K562 (cell line): ENCODE measurements at regions not wholly inside any gene's neighbourhood (a gene's known extent, or its start where the extent isn't known, plus 50 kb on each side); places are given as distances from the start of the nearest gene placed in this dataset.

ENCODE experiments used
- ARID3A ChIP-seq: IDR thresholded peaks from 2 replicates; pipeline ENCODE4 v1.6.1; 2012; ENCODE audit warnings: low read depth, low read length, improper control_type of control experiment, borderline replicate concordance
- DDX20 ChIP-seq: fragments of 450-650 bp; IDR thresholded peaks from 2 replicates; pipeline ENCODE4 v1.6.1; 2016; ENCODE audit warnings: missing genetic modification characterization, low read depth, mild to moderate bottlenecking, missing compliant biosample characterization, moderate library complexity
- FOXA3 ChIP-seq, 2 experiments: fragments of 450-650 bp in 1 of 2; sonication (generic) in 1 of 2; formaldehyde crosslinking; IDR thresholded peaks in 1 of 2; conservative IDR thresholded peaks in 1 of 2; 2 replicates each; pipeline versions ENCODE4 v1.4.0 to v1.8.0; 2020 to 2022; ENCODE audit warnings: mild to moderate bottlenecking in 2 of 2, missing genetic modification reagents in 1 of 2
- FOXK2 ChIP-seq, 2 experiments: fragments of 450-650 bp; IDR thresholded peaks in 1 of 2; conservative IDR thresholded peaks in 1 of 2; 2 replicates each; pipeline ENCODE4 v1.6.1; 2016; ENCODE audit warnings: low read depth in 2 of 2, mild to moderate bottlenecking in 1 of 2
- GATA2 ChIP-seq: sonication (generic); formaldehyde crosslinking; IDR thresholded peaks from 2 replicates; pipeline ENCODE4 v1.4.0; 2020; ENCODE audit warnings: mild to moderate bottlenecking, missing genetic modification reagents
- JUND ChIP-seq, 2 experiments: IDR thresholded peaks; 2 replicates in 1 of 2; 3 replicates in 1 of 2; pipeline ENCODE4 v1.6.1; 2011; ENCODE audit warnings: borderline replicate concordance in 2 of 2, low read depth in 2 of 2, low read length in 2 of 2, improper control_type of control experiment in 1 of 2, missing biosample characterization in 1 of 2, missing genetic modification characterization in 1 of 2, missing genetic modification reagents in 1 of 2
- LCOR ChIP-seq: sonication (generic); formaldehyde crosslinking; IDR thresholded peaks from 2 replicates; pipeline ENCODE4 v1.8.0; 2022; ENCODE audit warnings: mild to moderate bottlenecking, missing genetic modification reagents
- MCM3 ChIP-seq: fragments of 450-650 bp; IDR thresholded peaks from 2 replicates; pipeline ENCODE4 v1.6.1; 2016
- MEIS2 ChIP-seq: fragments of 450-650 bp; IDR thresholded peaks from 2 replicates; pipeline ENCODE4 v1.6.1; 2014; ENCODE audit warnings: mild to moderate bottlenecking; ENCODE audit not compliant: partially characterized antibody
- NFE2 ChIP-seq: IDR thresholded peaks from 2 replicates; pipeline ENCODE4 v1.6.1; 2014; ENCODE audit warnings: antibody characterized with exemption, low read depth
- NFE2L1 ChIP-seq: fragments of 450-650 bp; IDR thresholded peaks from 2 replicates; pipeline ENCODE4 v1.6.1; 2016; ENCODE audit warnings: missing genetic modification characterization, low read depth, mild to moderate bottlenecking, missing compliant biosample characterization, moderate library complexity, borderline replicate concordance
- NR2F6 ChIP-seq: fragments of 450-650 bp; formaldehyde crosslinking; IDR thresholded peaks from 2 replicates; pipeline ENCODE4 v1.4.0; 2020; ENCODE audit warnings: mild to moderate bottlenecking
- PRDM10 ChIP-seq: fragments of 450-650 bp; IDR thresholded peaks from 2 replicates; pipeline ENCODE4 v1.6.1; 2018; ENCODE audit not compliant: partially characterized antibody
- SOX6 ChIP-seq: fragments of 450-650 bp; IDR thresholded peaks from 2 replicates; pipeline ENCODE4 v1.6.1; 2014; ENCODE audit warnings: mild to moderate bottlenecking
- ZNF239 ChIP-seq: fragments of 250-450 bp; sonication (Bioruptor Pico); IDR thresholded peaks from 2 replicates; pipeline ENCODE4 v1.4.0; 2020; ENCODE audit warnings: mild to moderate bottlenecking
- ZNF280B ChIP-seq: fragments of 250-450 bp; sonication (Bioruptor Pico); IDR thresholded peaks from 2 replicates; pipeline ENCODE4 v1.5.1; 2021; ENCODE audit warnings: mild to moderate bottlenecking
- TF ChIP-seq, protein P1 (sequence below), 2 experiments: fragments of 450-650 bp; conservative IDR thresholded peaks; 2 replicates each; pipeline ENCODE4 v1.6.1; 2017; ENCODE audit warnings: mild to moderate bottlenecking in 2 of 2, moderate library complexity in 2 of 2
- TF ChIP-seq, protein P2 (sequence below): fragments of 250-450 bp; sonication (Bioruptor Pico); IDR thresholded peaks from 2 replicates; pipeline ENCODE4 v1.8.0; 2022; ENCODE audit warnings: moderate library complexity, mild to moderate bottlenecking, inconsistent platforms

DNA sequence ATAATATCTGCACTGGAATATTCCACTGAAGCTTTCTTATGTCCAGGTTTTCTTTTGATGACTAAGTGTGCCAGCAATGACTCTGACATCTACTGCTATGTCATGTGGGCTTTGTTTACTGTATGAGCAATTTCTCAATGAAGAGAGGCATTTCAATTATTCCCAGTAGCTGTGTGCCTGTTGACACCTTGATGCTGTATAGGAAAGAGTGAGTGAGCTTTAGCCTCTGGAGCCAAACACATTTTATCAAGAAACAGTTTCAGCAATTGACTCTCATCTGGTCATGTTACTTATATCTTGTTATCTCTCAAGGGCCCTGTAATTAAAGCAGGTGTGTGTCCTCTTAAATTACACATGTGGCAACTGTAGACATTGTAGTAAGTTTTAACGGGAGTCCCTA lies 493.2 kb upstream of the FANCL start (continued):
- TF ChIP-seq ZNF280B (CRISPR knock-in tag): no peak
- TF ChIP-seq ZNF239 (CRISPR knock-in tag): no peak
- TF ChIP-seq MCM3: no peak
- no peak for TF ChIP-seq NR2F6 (CRISPR knock-in tag)
- no peak for TF ChIP-seq LCOR
- peak; percentile 81 to 90 for TF ChIP-seq FOXA3 (CRISPR knock-in tag; conservative IDR thresholded peaks at IDR 0.05 in 1 of 2, IDR thresholded peaks at IDR 0.05 in 1 of 2)
- TF ChIP-seq ARID3A: 0 out of 2 replicates have a peak, but pooled peaks have one; percentile 32
- no peak for TF ChIP-seq NFE2L1 (tag)
- no peak for TF ChIP-seq GATA2 (CRISPR knock-in tag)
- peak; percentile 85 to 86 for TF ChIP-seq FOXK2 (conservative IDR thresholded peaks at IDR 0.05 in 1 of 2, IDR thresholded peaks at IDR 0.05 in 1 of 2; ENCODE audit: low read depth in 2 of 2)
- no peak for TF ChIP-seq DDX20
- TF ChIP-seq, protein P1, sequence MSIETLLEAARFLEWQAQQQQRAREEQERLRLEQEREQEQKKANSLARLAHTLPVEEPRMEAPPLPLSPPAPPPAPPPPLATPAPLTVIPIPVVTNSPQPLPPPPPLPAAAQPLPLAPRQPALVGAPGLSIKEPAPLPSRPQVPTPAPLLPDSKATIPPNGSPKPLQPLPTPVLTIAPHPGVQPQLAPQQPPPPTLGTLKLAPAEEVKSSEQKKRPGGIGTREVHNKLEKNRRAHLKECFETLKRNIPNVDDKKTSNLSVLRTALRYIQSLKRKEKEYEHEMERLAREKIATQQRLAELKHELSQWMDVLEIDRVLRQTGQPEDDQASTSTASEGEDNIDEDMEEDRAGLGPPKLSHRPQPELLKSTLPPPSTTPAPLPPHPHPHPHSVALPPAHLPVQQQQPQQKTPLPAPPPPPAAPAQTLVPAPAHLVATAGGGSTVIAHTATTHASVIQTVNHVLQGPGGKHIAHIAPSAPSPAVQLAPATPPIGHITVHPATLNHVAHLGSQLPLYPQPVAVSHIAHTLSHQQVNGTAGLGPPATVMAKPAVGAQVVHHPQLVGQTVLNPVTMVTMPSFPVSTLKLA (conservative IDR thresholded peaks at IDR 0.05): peak; percentile 27 to 40; a peak in 1 of 4 replicates
- TF ChIP-seq, protein P2, sequence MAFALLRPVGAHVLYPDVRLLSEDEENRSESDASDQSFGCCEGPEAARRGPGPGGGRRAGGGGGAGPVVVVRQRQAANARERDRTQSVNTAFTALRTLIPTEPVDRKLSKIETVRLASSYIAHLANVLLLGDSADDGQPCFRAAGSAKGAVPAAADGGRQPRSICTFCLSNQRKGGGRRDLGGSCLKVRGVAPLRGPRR (CRISPR knock-in tag): no peak
- TF ChIP-seq PRDM10: peak; percentile 11
- TF ChIP-seq SOX6: peak; percentile 51; the same call in 1 of the 2 replicates
- peak; percentile 64; the same call in 1 of the 2 replicates for TF ChIP-seq JUND (IDR thresholded peaks at IDR 0.05; ENCODE audit: borderline replicate concordance, low read depth, low read length)
- TF ChIP-seq JUND (tag; IDR thresholded peaks at IDR 0.05; ENCODE audit: borderline replicate concordance, low read depth, low read length): peak; percentile 65; the same call in 2 of the 3 replicates
- TF ChIP-seq MEIS2: peak; percentile 49
- peak; percentile 50 for TF ChIP-seq NFE2
